Left kidney (tissue), 1 donor: ENCODE measurements at regions not wholly inside any gene's neighbourhood (a gene's known extent, or its start where the extent isn't known, plus 50 kb on each side); places are given as distances from the start of the nearest gene placed in this dataset.
"Not testable (repeated sequence)": the region's sequence is repeated elsewhere in the genome, so short reads cannot be mapped to it uniquely, and the experiment has no call there.

ENCODE experiments used
- DNase-seq: peaks from one replicate; pipeline ENCODE4 v3.0.0-alpha.2; 2013

DNA sequence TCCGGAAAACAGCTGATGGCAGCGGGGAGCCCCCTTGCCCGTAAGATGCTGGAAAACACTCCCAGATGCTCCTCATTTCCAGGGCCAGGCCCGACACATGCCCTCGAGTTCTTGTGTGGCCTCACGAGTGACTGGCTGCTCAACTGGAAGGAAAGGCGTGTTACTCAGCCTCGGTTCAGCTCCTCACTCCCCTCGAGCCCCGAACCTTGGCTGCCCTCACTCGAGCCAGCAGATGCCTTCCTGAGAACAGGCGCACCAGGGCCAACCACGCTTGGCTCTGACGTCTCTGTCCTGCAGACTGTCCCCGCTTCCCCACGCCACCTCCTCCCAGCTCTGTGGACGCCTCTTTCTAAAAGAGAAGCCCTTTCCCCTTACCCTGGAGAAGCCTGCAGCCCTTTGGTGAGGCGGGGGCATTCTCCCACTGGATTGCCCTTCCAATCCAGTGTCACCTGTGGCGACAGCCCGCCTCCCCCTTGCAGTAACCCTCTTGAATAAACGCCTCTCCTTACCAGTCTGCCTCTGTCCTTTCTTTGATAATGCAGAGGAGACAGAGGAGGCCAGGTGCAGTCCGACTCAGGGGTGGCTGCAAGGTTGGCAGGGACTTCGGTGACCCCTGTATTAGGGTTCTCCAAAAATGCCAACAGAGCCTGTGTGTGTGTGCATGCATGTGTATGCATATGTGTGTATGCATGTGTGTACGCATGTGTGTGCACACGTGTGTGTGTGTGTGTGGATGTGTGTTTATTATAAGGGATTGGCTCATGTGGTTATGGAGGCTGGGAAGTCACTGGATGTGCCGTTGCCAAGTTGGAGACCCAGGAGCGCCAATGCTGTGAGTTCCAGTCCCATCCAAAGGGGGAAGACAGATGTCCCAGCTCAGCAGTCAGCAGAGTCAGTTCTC, 166.3 kb downstream of the KIF26A start:
- no peak for DNase-seq

DNA sequence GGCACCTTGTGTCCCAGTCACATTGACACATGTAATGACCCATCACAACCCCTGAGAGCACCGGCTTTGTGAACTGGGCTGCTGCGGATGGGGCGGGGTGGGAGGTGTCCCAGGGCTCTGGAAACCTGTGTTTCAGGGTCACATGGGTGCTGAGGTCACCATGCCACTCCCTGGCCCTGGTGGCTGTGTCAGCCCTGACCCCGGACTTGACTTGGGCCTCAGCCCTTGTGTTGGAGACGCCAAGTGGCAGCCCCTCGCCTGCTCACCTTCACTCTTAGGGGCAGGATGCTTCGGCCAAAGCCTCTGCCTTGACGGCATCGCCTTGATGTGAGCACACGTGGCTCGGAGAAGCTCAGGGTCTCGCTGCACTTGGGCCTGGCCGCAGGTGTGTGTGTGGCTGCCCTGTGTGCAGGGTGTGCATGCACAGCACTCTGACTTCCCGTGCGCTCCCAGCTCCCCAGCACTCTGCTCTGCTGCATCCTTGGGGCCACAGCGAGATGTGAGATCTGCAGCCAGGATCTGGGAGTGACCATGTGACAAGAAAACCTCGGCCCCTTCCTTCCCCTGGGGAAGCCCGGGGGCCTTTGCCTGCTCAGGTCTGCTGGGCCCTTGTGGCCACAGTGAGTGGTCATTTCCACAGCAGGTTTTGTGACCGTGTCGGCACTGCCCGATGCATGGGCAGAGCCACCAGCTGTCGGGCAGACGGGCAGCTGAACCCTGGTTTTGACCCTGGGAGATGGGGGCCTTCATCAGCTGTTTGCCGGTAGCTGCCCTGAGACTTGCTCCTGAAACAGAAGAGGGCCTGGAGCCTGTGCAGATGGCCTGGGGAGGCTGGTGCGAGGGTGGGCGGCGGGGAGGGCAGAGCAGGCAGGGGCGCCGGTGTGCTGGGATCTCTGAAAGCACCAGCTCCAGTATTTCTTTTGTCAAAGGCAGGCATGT, 167.4 kb downstream of the KIF26A start:
- no peak for DNase-seq

DNA sequence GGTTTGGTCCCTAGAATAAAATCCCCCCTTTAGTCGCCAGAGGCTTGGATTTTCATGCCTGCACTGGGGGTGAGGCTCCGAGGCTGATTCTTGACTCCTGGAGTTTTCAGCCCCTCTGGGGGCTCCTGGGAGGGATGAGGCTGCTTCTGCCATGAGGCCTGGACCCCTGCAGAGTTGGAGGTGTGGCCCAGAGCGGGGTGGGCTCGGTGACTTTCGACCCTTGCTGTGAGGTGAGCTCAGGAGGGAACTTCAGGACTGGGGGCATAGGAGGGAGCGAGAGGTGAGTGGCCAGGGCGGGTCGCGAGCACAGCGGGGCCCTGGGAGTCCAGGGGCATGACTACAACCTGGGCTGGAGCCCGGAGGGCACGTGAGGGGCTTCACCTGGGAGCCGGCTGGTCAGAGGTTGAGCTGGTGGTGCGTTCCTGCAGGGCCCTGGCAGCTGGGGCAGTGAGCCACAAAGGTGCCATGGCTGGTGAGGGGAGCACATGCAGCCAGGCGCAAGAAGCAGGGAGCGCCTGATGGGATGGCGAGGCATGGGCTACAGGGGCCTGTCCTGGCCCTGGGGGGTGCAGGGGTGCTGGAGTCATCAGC, 168.2 kb downstream of the KIF26A start:
- DNase-seq = no peak

DNA sequence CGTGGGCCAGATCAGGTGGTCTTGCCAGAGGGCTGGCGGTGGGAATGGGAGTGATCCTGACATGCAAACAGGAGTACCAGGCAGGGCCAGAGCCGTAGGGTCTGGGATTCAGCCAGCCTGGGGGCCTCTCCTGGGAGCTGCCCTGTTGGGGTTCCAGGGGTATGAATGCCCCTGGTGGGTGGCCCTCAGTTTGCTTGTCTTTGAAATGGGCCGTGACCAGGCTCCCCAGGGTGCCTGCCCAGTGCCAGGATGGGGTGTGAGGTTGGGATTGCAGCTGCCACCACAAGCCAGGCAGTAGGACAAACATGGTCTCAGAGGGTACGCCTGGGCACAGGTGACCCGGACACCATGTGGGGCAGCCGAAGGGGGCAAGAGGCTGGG, 168.8 kb downstream of the KIF26A start:
- no peak for DNase-seq

DNA sequence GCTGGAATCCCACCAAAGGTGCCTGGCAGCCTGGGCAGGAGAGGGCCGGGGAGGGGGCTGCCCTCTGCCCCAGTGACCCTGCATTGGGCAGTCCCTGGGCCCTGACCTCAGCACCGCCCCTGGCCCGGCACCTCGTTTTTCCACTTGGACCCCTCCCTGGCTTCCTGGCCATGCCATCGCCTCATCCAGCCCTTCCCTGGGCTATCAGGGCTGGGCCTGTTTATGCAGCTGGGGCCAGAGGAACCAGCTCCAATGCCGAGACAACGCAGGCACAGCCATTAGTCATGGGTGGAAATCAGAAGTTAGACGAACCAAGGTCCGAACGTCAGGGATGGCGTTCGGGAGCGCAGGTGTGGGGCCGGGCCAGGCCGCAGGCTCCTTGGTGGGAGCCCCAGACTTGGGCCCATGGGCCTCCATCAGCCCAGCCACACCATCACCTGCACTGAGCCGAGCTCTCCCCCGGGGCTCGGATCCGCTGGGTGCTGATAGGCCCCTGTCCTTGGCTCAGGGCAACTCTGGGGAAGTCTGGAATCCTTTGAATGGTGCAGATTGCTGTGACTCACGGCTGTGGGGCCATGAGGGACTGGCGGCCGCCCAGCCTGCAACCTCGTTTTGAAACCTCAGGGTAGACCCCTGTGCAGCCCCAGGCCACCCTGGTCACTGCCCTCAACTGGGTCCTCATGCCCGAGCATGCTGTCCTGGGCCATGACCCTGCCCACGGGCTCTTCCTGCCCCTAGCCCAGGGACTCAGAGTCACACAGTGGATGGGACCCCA, 169.4 kb downstream of the KIF26A start:
- no peak for DNase-seq

DNA sequence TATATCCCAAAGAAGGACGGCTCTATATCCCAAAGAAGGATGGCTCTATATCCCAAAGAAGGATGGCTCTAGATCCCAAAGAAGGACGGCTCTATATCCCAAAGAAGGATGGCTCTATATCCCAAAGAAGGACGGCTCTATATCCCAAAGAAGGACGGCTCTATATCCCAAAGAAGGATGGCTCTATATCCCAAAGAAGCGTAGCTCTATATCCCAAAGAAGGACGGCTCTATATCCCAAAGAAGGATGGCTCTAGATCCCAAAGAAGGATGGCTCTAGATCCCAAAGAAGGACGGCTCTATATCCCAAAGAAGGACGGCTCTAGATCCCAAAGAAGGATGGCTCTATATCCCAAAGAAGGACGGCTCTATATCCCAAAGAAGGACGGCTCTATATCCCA, 170.1 kb downstream of the KIF26A start:
- not testable (repeated sequence) for DNase-seq

DNA sequence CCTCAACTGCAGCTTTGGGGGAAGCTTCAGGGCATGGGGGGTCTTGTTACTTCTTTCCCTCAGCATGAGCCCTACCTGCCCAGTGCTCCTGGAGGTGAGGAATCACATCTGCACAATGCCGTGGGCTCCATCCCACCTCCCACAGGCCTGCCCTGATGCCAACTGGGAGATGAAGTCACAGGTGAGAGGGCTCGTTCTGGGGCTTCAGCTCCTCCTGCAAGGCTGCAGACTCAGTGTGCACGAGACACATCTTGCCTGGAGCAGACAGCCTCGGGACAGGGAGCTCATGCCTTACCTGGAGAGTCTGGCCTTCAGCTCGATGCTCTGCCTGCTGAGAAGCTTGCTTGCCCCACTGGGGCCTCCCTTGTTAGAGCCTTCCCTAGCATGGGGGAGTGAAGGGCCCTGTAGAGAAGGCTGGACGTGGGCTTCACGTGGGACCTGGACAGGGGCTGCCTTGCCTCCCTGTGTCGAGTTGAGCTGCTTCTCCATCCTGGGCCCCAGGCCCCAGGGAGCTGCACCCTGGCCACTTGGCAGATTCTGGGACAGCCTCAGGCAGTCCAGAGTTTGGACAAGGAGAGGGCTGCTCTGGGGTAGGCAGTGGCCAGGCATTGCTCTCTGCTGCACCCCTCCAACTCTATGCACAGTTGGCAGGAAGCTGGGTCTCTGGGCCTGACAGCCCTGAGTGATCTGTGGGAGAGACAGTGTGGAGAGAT, 171.4 kb downstream of the KIF26A start:
- no peak for DNase-seq

DNA sequence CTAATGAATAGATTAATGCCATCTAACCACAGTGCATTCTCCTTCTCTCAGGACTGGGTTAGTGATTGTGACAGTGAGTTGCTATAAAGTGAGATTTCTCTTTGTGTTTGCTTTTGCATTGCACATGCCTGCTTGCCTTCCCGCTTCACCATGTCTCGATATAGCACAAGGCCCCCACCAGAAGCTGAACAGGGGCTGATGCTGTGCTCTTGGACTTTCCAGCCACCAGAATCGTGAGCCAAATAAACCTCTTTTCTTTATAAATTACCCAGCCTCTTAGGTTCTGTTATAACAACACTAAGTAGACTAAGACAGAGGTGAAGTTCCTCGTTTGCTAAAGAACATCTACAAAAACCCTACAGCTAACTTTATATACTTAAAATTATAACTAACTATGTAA, 173.0 kb downstream of the KIF26A start:
- no peak for DNase-seq

DNA sequence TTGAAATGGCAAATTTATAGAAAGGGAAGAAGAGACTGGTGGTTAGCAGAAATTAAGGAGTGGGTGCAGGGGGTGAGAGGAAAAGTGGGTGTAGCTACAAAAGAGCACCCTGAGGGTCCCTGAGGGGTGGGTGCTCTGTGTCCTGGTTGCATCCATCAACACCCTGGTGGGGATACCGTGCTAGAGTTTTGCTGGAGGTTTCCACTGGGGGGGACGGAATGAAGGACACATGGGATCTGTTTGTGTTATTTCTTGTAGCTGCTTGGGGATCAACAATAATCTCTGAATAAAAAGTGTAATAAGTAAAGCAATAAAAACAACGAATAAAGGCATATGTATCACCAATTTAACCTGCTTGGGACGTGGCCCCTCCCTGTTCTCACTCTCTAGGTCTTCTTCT, 175.3 kb downstream of the KIF26A start:
- DNase-seq = no peak

DNA sequence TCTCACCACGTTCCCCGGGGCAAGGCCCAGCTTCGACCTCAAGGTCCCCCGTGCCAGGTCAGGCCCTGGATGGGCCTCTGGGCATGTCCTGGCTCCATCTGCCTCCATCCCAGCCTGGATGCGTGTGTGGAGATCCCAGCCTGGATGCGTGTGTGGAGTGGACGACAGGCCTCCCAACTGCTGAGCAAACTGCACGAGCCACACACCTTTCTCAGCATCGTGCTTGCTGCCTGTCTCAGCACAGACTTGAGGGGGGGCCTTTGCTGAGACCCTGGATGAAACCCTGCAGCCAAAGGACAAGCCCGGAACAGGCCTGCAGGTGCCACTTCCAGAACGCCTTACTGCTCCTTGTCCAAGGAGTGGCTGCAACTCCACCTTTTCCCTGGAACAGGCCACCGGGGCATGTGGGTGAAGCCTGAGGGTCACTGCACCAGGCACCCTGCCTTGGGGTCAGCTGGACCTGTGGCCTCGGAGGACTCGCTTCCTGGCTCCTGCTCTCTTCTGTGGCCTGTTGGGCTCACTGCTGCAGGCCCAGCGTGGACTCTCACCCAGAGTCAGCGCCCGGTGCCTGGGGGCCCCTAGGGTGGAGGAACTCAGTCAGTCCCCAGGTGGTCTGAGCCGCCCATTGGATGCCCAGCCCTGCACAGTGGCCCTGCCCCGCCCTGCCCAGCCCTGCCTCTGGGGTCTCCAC, 176.0 kb downstream of the KIF26A start:
- no peak for DNase-seq

DNA sequence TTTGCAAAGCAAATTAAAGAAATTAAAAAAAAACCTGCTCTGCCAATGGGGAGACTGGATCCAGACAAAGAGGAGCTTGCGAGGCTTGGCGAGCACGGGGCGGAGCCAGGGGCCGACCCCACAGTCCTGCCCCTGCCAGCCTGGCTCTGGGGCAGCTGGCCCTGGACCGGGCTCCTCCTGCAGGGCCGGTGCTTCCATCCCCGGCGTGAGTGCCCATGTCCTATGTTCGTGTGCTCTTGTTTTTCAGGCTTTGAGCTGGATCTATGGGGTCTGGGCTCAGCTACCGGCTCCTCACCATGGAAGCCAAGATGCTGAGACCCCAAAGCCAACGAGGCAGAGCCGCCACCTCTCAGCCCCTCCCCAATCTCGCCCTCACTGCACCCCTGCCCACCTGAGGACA, 176.8 kb downstream of the KIF26A start:
- DNase-seq = no peak

DNA sequence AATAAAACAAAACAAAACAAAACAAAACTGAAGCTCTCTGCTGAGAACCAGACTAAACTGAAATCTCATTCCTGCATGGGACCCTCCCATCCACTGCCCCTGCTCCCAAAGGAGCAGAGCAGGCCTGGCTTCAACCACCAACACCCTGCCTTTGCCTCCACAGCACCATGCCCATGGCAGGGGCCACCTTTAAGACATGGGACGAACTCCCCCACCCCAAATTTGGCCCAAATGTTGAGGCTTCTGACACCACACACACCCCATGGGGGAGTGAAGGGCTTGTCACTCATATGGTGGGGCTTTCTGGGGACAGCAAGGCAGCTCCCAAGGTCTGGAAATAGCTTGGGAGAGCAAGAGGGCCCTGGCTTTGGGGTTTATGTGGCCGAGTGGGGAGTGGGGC, 177.2 kb downstream of the KIF26A start:
- DNase-seq = no peak

DNA sequence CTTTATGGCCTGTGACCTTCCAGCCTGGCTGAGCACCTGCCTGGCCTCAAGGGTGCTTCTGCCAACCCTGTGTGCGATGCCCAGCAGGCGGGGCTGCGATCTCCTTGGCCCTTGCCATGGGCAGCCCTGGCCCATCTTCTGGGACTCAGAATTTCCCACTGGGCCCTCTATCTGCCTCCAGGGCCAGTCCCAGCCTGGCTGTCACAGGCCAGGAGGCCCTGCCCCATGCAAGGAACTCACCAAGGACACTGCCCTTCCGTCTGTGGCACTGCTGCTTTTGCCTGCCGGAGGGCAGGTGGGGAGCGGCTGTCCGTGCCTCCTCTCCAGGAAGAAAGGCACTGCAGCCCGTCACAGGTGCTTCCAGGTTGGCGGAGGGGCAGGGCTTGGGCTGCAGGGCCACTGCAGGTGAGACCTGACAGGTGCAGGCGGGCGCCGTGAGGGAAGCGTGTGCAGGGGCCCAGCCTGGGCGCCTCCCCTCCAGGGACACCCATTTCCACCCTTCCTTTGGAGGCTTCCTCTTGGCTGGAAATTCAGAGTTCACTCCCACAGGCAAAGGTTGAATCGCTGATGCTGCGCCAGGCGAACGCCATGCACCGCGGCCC, 177.8 kb downstream of the KIF26A start:
- DNase-seq = no peak

DNA sequence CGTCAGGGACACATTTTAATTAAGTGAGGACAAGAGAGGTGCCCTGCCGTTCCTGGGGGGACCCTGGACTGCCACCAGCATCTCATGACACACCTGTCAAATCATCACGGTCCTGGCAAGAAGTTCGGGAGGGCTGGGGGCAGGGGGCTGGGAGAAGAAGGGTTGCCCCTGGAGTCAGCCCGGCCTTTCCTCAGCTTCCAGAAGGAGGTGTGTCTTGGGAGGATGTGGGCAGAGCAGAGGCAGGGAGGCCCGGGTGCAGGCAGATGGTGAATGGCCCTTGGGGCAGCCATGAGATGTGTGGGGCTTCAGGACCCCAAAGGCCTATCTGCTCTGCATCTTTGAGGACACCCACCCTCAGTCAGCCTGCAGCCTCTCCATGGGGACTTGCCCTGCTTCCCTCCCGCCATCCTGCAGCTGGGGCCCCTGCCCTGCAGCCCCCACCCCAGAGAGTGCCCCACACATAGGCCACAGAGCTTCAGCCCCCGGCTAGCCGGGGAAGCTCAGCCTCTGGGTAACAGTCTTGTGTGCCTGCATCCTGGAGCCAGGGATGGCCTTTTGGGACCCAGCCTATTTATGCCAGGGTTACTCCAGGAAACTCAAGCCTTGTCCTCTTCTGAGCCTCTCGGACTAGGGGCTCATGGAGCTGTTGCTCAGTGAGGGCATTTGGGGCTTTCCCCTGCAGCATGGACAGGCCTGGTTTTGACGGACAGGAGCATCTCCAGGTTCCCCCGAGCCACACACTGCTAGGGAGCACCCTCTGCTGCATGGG, 178.5 kb downstream of the KIF26A start:
- no peak for DNase-seq

DNA sequence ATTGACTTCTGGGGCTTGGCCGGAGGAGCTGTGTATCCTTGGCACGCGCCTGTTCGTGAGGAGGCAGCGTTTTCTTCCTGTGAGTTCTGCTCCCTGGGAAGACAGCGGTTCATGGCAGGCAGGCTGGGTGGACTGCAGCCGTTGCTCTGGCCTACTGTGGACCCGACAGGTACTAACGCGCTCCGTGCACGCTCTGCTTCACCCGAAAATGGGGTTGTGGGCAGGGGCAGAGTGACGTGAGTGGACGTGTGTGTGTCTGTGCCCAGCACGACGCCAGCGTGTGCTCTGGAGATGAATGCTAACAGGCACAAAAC, 179.1 kb downstream of the KIF26A start:
- no peak for DNase-seq

DNA sequence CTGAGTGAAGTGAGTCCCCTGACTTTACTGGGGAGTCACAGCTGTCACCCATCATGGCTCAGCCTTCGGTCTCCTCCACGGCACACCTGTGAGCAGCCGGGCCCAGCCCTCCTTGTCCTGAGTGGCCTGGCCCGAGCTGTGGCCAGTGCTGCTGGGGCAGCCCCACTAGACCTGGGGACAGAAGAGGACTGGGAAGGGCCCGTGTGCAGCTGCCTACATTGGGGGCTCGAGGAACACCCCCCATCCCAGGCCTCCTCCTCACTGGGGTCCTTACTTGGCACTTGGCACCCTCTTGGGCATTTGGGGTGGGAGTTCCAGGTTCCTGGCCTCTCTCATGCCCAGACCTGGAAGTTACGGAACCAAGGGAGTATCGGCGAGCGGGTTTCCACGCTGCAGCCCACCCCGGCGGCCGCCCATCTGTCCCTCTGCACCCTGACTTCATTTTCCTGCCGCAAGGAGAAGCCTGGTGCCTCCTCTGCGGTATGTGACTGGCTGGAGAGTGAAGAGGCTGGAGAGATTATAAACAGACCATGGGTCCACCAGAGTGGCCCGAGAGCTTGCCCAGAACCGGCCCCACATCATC, 179.7 kb downstream of the KIF26A start:
- DNase-seq = no peak

DNA sequence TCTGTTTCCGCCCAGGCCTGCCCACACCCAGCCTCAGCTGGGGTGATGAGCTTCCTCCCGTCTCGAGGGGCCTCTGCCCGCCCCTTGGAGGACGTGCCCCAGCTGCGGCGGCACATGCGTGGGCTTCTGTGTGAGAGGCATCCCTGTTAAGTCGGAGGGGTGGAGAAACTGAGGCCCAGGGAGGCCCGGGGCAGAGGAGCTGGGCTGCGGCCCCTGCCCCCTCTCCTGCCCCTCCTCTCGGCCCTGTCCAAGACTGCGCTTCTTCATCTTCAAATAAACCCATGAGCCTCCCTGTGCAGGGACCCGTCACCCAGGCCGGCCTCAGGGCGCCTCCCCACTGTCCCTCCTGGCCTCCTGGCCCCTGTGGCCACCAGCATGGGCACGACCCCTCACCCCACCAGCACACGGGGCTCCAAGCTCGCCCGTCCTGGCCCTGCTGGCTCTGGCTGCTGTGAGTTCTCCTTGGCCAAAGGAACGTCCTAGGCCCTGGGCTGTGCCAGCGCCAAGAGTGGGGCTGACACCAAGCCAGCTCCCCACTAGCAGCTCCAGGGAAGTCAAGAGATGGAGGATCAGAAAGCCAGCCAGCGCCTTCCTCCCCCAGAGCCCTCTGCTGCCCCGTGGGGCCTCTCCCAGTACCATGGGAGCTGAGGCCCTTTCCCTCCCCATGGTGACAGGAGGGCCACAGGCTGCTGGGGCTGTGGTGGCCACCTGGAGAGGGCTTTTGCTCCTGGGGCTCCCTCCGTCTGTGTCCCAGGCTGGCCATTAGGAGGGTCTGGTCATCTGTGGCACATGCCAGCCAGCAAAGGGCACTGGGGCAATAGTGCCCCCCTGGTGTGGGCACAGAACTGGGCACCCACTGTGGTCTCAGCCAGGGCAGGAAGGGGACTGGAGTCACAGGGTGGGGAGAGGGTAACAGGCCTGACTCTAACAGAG, 180.4 kb downstream of the KIF26A start:
- DNase-seq = no peak
